Hepatocyte (in vitro differentiated cells): ENCODE measurements at regions not wholly inside any gene's neighbourhood (a gene's known extent, or its start where the extent isn't known, plus 50 kb on each side); places are given as distances from the start of the nearest gene placed in this dataset.

Experiments
- CTCF ChIP-seq: fragments of 200-600 bp; sonication (generic); IDR thresholded peaks from 2 replicates; pipeline ENCODE4 v1.5.1; 2016; ENCODE audit warnings: antibody characterized with exemption, mild to moderate bottlenecking; ENCODE audit not compliant: poor library complexity
- EZH2phosphoT487 ChIP-seq: fragments of 200-600 bp; sonication (generic); IDR thresholded peaks from one replicate; pipeline ENCODE4 v1.6.1; 2018; ENCODE audit warnings: antibody characterized with exemption, mild to moderate bottlenecking, low read depth, moderate library complexity; ENCODE audit not compliant: unreplicated experiment, severe bottlenecking

- TF ChIP-seq CTCF (no peak), EZH2phosphoT487 (no peak)
Measured at GRCh38 chrX:5823903-5824302, 404.8 kb downstream of the NLGN4X start.
